ENCODE measurements at regions not wholly inside any gene's neighbourhood (a gene's known extent, or its start where the extent isn't known, plus 50 kb on each side); places are given as distances from the start of the nearest gene placed in this dataset.

DNA sequence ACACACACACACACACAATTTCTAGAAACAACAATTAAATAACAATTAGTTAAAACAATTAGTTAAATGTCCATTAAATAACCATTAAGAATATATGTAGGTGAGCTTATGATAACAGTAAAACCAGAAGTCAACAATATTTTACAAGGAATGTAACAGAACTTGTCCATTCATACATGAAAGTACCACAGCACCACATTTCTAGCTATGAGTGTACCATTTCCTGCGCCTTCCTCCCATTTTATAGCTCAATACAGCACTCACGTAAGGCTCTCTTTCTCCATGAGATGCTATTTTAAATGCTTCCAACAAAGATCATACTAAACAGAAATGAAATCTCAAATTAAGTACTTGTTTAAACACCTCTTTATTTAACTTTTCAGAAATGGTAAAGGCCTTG lies 367.3 kb upstream of the ZWINT start:
- no peaks in the 10 kb centered on the region for H3K4me1 ChIP-seq (ENCODE audit: control insufficient read depth, insufficient read depth, low read length)
- CTCF ChIA-PET = interaction anchor here (0.6 kb wide), 2 partner anchors 21 to 185 kb away, joined by 3 to 4 read pairs; no protein-coding TSS in a partner anchor
- 0% methylated on average over 2 of the region's 2 CpGs for WGBS (ENCODE audit: insufficient coverage, insufficient replicate concordance, low lambda C conversion rate, missing lambda C conversion rate)
- H3K27ac ChIP-seq (ENCODE audit: control insufficient read depth, insufficient read depth) = no peak overlapping the region
- SMC1A ChIA-PET (ENCODE audit: uncharacterized antibody, unreplicated experiment) = interaction anchor here (0.9 to 1.2 kb wide), 3 partner anchors 8 to 16 kb away, joined by 3 read pairs; no protein-coding TSS in a partner anchor
- in situ Hi-C loops (cut with MboI) = no loop called here
- POLR2A ChIA-PET = no interaction called here
- BruUV-seq (replicated peaks) = no TSS peak
- no peak overlapping the region for H2AFZ ChIP-seq (ENCODE audit: control insufficient read depth, low read depth, low read length)
- no peaks in the 10 kb centered on the region for H3K36me3 ChIP-seq (ENCODE audit: control insufficient read depth in 2 of 2, insufficient read depth in 2 of 2, low read length in 1 of 2)
- RAD21 ChIA-PET (ENCODE audit: unreplicated experiment) = no interaction called here
- no peaks in the 10 kb centered on the region for H3K9me3 ChIP-seq (replicated peaks; ENCODE audit: control insufficient read depth, insufficient read depth, low read length)
- H3K4me2 ChIP-seq (ENCODE audit: control insufficient read depth, insufficient read depth) = no peak overlapping the region
- H4K20me1 ChIP-seq (ENCODE audit: control insufficient read depth, insufficient read depth) = no peaks in the 10 kb centered on the region
- H3K4me3 ChIP-seq = no peak overlapping the region
- TF ChIP-seq, protein P1, sequence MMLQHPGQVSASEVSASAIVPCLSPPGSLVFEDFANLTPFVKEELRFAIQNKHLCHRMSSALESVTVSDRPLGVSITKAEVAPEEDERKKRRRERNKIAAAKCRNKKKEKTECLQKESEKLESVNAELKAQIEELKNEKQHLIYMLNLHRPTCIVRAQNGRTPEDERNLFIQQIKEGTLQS (IDR thresholded peaks at IDR 0.05; ENCODE audit: borderline replicate concordance, extremely low read depth, low read depth, low read length) = no peak
- no peak for TF ChIP-seq FOXM1 (IDR thresholded peaks at IDR 0.05; ENCODE audit: low read depth, low read length)
- TF ChIP-seq SMARCA5 (IDR thresholded peaks at IDR 0.05) = no peak
- TF ChIP-seq SP1 (IDR thresholded peaks at IDR 0.05; ENCODE audit: low read depth, low read length) = no peak
- peak; percentile 32 for ATAC-seq
- H3K79me2 ChIP-seq (ENCODE audit: control insufficient read depth, insufficient read depth, low read length) = no peaks in the 10 kb centered on the region
- H3K9ac ChIP-seq (ENCODE audit: control insufficient read depth, insufficient read depth, low read length) = no peak overlapping the region
- intact Hi-C loops (cut with micrococcal nuclease; ENCODE audit: unreplicated experiment) = no loop called here
- no peaks in the 10 kb centered on the region for H3K27me3 ChIP-seq (replicated peaks in 1 of 2; ENCODE audit: control insufficient read depth in 2 of 2, insufficient read depth in 2 of 2, low read length in 1 of 2)
- DNase-seq (ENCODE audit: low read depth, low spot score) = no peak
- FAIRE-seq = no peak

DNA sequence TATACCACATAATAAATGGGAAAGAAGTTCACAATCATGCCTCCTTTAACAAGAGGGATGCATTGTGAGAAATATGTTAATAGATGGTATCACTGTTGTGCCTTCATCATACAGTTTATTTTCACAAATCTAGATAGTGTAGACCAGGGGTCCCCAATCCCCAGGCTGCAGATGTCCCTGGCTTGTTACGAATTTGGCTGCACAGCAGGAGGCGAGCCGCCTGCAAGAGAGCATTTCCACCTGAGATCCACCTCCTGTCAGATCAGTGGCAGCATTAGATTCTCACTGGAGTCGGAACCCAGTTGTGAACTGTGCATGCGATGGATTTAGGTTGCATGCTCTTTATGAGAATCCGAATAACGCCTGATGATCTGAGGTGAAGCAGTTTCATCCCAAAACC lies 361.9 kb upstream of the ZWINT start:
- intact Hi-C loops (cut with micrococcal nuclease; ENCODE audit: unreplicated experiment) = no loop called here
- POLR2A ChIA-PET = no interaction called here
- no peak overlapping the region for H3K4me2 ChIP-seq (ENCODE audit: control insufficient read depth, insufficient read depth)
- H3K27ac ChIP-seq (ENCODE audit: control insufficient read depth, insufficient read depth) = no peak overlapping the region
- CTCF ChIA-PET = no interaction called here
- in situ Hi-C loops (cut with MboI) = no loop called here
- RAD21 ChIA-PET (ENCODE audit: unreplicated experiment) = no interaction called here
- no peaks in the 10 kb centered on the region for H3K79me2 ChIP-seq (ENCODE audit: control insufficient read depth, insufficient read depth, low read length)
- no TSS peak for BruUV-seq (replicated peaks)
- H3K9ac ChIP-seq (ENCODE audit: control insufficient read depth, insufficient read depth, low read length) = no peak overlapping the region
- no peak overlapping the region for H3K4me3 ChIP-seq
- ATAC-seq (no peak), DNase-seq (ENCODE audit: low read depth, low spot score) (no peak), FAIRE-seq (no peak)
- H3K36me3 ChIP-seq (ENCODE audit: control insufficient read depth in 2 of 2, insufficient read depth in 2 of 2, low read length in 1 of 2) = no peaks in the 10 kb centered on the region
- no peaks in the 10 kb centered on the region for H4K20me1 ChIP-seq (ENCODE audit: control insufficient read depth, insufficient read depth)
- no peak overlapping the region for H2AFZ ChIP-seq (ENCODE audit: control insufficient read depth, low read depth, low read length)
- TF ChIP-seq RAD51 (IDR thresholded peaks at IDR 0.05) (no peak), RB1 (IDR thresholded peaks at IDR 0.05; ENCODE audit: borderline replicate concordance) (no peak)
- TF ChIP-seq, protein P2, sequence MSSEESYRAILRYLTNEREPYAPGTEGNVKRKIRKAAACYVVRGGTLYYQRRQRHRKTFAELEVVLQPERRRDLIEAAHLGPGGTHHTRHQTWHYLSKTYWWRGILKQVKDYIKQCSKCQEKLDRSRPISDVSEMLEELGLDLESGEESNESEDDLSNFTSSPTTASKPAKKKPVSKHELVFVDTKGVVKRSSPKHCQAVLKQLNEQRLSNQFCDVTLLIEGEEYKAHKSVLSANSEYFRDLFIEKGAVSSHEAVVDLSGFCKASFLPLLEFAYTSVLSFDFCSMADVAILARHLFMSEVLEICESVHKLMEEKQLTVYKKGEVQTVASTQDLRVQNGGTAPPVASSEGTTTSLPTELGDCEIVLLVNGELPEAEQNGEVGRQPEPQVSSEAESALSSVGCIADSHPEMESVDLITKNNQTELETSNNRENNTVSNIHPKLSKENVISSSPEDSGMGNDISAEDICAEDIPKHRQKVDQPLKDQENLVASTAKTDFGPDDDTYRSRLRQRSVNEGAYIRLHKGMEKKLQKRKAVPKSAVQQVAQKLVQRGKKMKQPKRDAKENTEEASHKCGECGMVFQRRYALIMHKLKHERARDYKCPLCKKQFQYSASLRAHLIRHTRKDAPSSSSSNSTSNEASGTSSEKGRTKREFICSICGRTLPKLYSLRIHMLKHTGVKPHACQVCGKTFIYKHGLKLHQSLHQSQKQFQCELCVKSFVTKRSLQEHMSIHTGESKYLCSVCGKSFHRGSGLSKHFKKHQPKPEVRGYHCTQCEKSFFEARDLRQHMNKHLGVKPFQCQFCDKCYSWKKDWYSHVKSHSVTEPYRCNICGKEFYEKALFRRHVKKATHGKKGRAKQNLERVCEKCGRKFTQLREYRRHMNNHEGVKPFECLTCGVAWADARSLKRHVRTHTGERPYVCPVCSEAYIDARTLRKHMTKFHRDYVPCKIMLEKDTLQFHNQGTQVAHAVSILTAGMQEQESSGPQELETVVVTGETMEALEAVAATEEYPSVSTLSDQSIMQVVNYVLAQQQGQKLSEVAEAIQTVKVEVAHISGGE (CRISPR knock-in tag; IDR thresholded peaks at IDR 0.05) = no peak
- SMC1A ChIA-PET (ENCODE audit: uncharacterized antibody, unreplicated experiment) = no interaction called here
- no peaks in the 10 kb centered on the region for H3K4me1 ChIP-seq (ENCODE audit: control insufficient read depth, insufficient read depth, low read length)
- WGBS (ENCODE audit: insufficient coverage, insufficient replicate concordance, low lambda C conversion rate, missing lambda C conversion rate) = 33% methylated on average over 7 of the region's 7 CpGs
- no peaks in the 10 kb centered on the region for H3K9me3 ChIP-seq (replicated peaks; ENCODE audit: control insufficient read depth, insufficient read depth, low read length)
- H3K27me3 ChIP-seq (replicated peaks in 1 of 2; ENCODE audit: control insufficient read depth in 2 of 2, insufficient read depth in 2 of 2, low read length in 1 of 2) = no peaks in the 10 kb centered on the region

All from GM12878 (cell line).